GM19035 (cell line): ENCODE measurements at regions not wholly inside any gene's neighbourhood (a gene's known extent, or its start where the extent isn't known, plus 50 kb on each side); places are given as distances from the start of the nearest gene placed in this dataset.
"Not testable (repeated sequence)": the region's sequence is repeated elsewhere in the genome, so short reads cannot be mapped to it uniquely, and the experiment has no call there.

Experiments
- ATAC-seq: cut with Tn5 transposase; IDR thresholded peaks from one replicate; pipeline ENCODE4 v1.9.1; 2021; ENCODE audit not compliant: unreplicated experiment

GRCh38 chr19:31525610-31526147 lies 176.4 kb upstream of the TSHZ3 start:
- ATAC-seq, result no peak

DNA sequence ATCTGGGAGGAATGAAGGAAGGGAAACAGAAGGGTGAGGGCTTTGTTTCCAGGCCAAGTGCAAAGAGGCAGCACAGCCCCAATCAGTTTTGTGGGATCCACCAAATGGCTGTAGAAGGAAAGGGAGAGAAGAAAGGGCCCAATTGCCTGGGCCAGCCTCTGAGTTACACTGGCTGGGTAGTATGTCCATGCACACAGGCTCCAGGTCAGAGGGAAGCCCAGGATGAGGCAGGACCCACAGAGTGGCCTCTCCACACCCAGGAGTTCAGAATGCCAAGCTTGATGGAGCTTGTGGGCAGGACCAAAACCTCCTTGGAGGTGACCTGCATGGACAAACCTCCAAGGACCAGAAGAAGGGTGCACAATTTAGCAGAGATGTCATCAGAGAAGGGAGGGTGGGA lies 178.2 kb upstream of the TSHZ3 start:
- ATAC-seq, result no peak

DNA sequence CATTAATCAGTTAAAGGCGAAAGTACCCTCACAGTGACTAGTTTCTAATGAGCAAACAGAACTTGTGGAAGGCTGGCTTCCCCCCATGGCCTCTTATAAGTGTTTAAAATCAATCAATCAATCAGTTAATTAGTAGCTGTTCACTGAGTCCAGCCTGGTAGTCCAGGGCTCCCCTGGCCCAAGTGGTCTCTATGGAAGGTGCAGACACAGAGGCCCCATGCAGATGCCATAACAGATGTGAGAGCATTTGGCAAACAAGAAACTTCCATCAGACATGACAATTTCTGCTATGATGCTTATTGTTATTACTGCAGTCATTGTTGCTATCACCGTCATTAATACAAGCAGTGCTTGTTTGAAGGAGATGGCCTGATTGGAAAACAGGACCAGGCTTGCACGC lies 179.0 kb upstream of the TSHZ3 start:
- no peak for ATAC-seq

- ATAC-seq, result no peak
Measured at GRCh38 chr19:31529121-31529520, 179.9 kb upstream of the TSHZ3 start.

DNA sequence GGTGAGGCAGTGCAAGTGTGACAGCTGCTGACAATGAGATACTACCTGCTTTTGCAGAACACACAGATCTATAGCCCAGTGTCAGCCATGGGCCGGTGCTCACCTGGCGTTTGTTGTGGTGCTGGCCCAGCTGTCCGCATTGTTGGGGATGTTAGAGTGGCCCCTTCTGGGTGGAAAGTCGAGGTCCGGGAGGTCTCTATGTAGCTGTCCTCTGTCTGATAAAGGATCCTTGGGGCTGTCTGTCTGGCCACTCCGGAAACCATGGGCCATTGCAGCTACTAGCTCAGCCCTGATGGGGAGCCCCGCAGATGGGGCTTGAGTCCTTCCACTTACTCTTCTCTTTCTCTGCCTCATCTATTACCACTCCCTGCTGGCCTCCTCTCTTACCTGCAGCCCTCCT lies 181.5 kb upstream of the TSHZ3 start:
- ATAC-seq, result no peak

DNA sequence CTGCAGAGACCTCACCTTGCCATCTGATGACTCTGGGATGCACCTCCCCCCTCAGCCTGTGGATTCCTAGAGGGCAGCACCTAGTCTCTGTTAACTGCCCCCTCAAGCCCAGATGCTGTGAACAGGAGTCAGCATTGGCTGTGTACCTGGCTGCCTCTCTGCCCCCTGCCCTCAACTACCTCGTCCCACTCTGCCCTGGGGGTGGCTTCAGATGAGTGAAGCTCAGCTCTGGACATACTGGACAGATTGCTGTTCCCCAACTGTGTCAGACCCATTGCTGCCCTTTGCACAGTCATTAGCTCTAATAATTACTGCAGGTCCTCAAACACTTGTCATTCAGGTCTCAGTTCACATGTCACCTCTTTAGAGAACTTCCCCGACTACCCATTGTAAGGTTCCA lies 182.1 kb upstream of the TSHZ3 start:
- no peak for ATAC-seq

DNA sequence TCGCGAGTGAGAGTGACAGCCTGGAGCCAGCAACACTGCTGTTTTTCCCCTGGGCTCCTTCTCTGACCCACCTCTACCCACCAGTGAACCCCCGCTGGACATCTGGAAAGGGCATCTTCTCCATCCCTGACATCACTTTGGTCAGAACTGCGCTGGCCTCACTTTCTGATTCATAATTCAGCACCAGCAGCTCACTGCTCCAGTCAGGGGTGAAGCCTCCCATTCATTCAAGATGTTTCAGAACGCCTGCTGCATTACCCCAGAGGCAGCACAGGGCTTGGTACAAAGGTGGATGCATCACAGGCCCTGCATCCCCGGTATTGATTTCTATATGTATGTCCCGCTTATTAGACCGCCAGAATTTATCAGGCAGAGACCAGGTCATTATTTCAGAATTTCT lies 182.8 kb upstream of the TSHZ3 start:
- ATAC-seq, result no peak

- no peak for ATAC-seq
Measured at GRCh38 chr19:31533114-31533513, 183.9 kb upstream of the TSHZ3 start.

- ATAC-seq, result no peak
Measured at GRCh38 chr19:31534231-31534630, 185.0 kb upstream of the TSHZ3 start.

DNA sequence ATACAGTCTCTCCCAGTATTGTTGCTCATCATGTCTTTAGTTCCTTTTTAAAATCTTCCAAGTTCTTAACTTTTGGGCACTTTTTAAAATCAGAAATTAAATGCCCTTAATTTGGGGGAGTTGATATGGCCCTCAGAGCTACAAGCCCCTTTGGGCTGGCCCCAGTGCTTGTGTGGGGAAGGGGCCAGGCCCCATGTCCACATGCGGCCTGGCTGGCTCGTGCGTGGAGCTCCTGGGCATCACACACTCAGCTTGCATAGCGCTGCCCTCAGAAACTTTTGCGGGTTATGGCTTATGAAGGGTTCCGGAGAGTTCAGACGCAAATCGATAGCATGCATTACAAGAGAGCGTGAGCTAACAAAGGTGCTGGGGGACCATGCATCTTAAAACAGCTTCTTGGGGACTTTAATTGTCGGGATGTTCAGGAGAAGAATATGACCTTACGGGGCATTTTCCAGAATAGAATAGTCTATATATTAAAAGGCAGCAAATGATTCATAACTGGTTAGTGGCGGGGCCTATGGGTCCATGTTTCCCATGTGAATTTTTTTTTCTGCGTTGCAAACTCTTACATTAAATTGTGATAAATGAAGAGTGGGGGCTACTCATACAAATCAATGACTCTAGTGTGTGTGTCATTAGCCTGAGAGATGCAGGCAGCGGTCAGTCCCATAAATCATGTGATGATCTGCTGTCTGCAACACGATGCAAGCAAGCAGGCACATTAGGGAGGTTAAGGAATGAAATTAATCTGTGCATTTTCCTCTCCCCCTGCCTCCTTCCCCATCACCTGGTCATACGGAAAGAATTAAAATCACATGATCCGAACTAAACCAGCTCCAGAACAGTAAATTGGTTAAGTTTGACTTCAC lies 185.8 kb upstream of the TSHZ3 start:
- no peak for ATAC-seq

DNA sequence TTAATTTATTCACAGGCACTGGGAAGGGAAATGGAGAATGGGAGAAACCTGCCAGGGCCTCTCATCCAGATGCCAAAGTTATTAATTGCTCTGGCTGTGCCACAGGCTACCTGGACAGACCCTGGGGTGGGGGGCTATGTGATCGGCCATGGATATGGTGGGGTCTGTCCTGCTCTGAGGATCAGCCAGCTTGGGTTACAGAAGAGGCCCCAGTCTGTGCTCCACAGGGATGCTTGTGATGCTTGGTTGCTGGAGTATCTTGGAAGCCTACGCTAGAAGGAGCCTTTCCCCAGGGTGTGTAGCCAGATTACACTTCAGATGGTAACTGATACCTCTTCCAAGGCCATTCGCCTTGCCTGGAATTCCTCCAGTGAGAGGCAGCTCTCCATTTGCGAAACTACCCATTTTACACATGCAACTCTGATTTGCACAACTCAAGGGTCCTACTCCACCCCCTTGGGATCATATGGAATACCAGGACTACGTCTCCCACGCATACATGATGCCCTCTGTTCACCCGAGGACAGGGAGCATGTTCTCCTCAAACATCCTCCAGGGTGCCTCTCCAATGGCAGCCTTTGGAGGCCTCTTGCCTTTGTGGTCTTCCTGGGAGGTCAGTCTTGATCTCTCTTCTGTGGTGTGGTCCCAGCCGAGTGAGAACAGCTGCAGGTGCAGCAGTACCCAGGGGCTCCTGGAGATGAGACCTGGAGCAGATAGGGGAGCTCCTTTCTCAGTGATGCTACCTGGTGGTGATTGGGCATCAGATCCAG lies 186.6 kb upstream of the TSHZ3 start:
- no peak for ATAC-seq

- no peak for ATAC-seq
Measured at GRCh38 chr19:31537136-31537535, 187.9 kb upstream of the TSHZ3 start.

GRCh38 chr19:31537902-31538301 lies 188.7 kb upstream of the TSHZ3 start:
- ATAC-seq, result not testable (repeated sequence)

GRCh38 chr19:31538879-31539278 lies 189.6 kb upstream of the TSHZ3 start:
- no peak for ATAC-seq

GRCh38 chr19:31539386-31539785 lies 190.2 kb upstream of the TSHZ3 start:
- no peak for ATAC-seq

GRCh38 chr19:31541396-31541795 lies 192.2 kb upstream of the TSHZ3 start:
- ATAC-seq, result no peak

DNA sequence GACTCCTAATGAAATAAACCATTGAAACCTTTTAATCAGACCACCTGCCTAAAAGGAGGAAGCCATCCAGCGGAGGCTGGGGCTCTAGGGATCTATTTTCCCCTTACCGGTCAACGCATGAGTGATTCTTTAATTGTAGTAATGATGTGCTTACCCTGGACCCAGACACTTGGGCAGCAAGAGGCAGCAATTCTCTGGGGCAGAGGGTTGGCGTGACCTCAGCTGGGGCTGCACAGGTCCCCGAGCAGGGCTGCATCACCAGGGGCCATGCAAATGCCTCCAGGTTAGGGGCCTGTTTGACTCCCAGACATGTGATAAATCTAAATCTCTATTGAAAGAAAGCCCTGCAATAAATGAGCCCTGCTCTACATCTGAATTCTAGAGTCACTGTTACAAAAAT lies 194.2 kb upstream of the TSHZ3 start:
- no peak for ATAC-seq

- no peak for ATAC-seq
Measured at GRCh38 chr19:31545777-31546176, 196.5 kb upstream of the TSHZ3 start.

GRCh38 chr19:31546205-31546960 lies 197.1 kb upstream of the TSHZ3 start:
- no peak for ATAC-seq

- ATAC-seq, result no peak
Measured at GRCh38 chr19:31548941-31549340, 199.7 kb upstream of the TSHZ3 start.

DNA sequence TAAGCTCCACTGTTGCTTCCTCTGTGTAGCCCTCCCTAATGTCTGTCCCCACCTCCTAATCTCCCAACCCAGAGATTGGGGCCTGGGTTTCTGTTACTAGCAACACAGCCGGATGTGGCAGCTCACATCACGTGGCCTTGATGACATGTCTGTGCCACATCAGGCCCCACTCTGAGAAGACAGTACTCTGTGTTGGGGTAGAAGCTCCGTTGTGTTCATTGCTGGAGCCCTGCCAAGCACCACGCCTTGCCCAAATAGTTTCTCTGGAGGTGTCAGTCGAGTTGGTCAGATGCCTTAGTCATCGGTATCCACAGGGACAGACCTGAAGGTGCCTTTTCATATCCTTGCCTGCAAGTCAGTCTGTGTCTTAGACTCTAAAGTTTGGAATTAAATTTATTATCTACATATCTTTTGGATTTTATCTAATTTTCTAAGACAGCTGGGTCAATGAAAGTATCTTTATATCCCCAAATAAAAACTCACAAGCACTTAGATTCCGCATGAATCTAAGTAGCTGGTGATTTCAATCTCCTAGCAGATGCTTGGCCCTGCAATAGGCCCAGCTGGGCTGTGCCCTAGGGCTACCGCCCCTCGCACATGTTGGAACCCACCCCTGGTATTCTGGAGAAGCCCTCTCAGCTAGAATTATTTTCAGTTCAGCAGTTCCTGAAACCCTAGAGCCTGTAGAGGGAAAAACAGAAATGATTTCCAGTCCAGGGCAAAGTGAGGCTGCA lies 204.0 kb upstream of the TSHZ3 start:
- ATAC-seq, result no peak
